ENCODE measurements at regions not wholly inside any gene's neighbourhood (a gene's known extent, or its start where the extent isn't known, plus 50 kb on each side); places are given as distances from the start of the nearest gene placed in this dataset.

DNA sequence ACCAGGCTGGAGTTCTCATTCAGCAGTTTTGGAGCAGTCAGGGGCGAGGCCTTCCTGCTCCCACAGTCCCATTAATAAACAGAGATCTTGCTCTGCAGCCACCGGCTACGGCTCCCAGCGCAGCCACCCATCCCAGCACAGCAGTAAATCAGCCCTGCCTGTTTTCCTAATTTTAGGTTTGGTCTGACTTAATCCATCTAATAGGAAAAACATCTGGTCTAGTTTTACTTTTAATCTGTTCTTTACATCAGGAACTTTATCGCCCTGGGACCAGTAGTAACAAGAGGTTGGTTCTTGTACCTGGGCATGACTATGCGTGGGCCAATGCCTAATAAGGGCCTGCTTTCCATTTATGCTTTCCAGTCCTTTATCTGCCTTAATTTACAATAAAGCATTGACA lies 264.0 kb upstream of the DPH6 start:
- TF ChIP-seq, protein P1, sequence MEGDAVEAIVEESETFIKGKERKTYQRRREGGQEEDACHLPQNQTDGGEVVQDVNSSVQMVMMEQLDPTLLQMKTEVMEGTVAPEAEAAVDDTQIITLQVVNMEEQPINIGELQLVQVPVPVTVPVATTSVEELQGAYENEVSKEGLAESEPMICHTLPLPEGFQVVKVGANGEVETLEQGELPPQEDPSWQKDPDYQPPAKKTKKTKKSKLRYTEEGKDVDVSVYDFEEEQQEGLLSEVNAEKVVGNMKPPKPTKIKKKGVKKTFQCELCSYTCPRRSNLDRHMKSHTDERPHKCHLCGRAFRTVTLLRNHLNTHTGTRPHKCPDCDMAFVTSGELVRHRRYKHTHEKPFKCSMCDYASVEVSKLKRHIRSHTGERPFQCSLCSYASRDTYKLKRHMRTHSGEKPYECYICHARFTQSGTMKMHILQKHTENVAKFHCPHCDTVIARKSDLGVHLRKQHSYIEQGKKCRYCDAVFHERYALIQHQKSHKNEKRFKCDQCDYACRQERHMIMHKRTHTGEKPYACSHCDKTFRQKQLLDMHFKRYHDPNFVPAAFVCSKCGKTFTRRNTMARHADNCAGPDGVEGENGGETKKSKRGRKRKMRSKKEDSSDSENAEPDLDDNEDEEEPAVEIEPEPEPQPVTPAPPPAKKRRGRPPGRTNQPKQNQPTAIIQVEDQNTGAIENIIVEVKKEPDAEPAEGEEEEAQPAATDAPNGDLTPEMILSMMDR (conservative IDR thresholded peaks at IDR 0.05), result no peak
- TF ChIP-seq ZFX (IDR thresholded peaks at IDR 0.05), result no peak

All from C4-2B (cell line).